ENCODE measurements at regions not wholly inside any gene's neighbourhood (a gene's known extent, or its start where the extent isn't known, plus 50 kb on each side); places are given as distances from the start of the nearest gene placed in this dataset.
"Not testable (repeated sequence)": the region's sequence is repeated elsewhere in the genome, so short reads cannot be mapped to it uniquely, and the experiment has no call there.

- intact Hi-C loops (cut with DNase I): no loop called here
- DNase-seq (no peak), ATAC-seq (no peak)
Observed at GRCh38 chrX:115702982-115703381, 142.0 kb downstream of the PLS3 start.

GRCh38 chrX:115709039-115709438, 148.1 kb downstream of the PLS3 start:
- intact Hi-C loops (cut with DNase I): no loop called here
- no peak for DNase-seq
- no peak for ATAC-seq

- ATAC-seq: no peak
- intact Hi-C loops (cut with DNase I): no loop called here
- DNase-seq: no peak
Observed at GRCh38 chrX:115712484-115712883, 151.5 kb downstream of the PLS3 start.

- intact Hi-C loops (cut with DNase I): no loop called here
- DNase-seq (no peak), ATAC-seq (no peak)
Observed at GRCh38 chrX:115713460-115713859, 152.5 kb downstream of the PLS3 start.

- ATAC-seq: no peak
- intact Hi-C loops (cut with DNase I): no loop called here
Observed at GRCh38 chrX:115719171-115719570, 158.2 kb downstream of the PLS3 start.

GRCh38 chrX:115722724-115723433, 161.9 kb downstream of the PLS3 start:
- DNase-seq; ATAC-seq; intact Hi-C loops (cut with DNase I): not testable (repeated sequence)

More at GRCh38 chrX:115719171-115719570, 158.2 kb downstream of the PLS3 start:
- no peak for DNase-seq

- intact Hi-C loops (cut with DNase I); DNase-seq; ATAC-seq: not testable (repeated sequence)
Observed at GRCh38 chrX:115725370-115725769, 164.4 kb downstream of the PLS3 start.

- intact Hi-C loops (cut with DNase I); DNase-seq: not testable (repeated sequence)
- ATAC-seq: peak in 1 of 2 donors; percentile 92
Observed at GRCh38 chrX:115727792-115728732, 167.1 kb downstream of the PLS3 start.

GRCh38 chrX:115732530-115732929, 171.6 kb downstream of the PLS3 start:
- ATAC-seq; DNase-seq; intact Hi-C loops (cut with DNase I): not testable (repeated sequence)

GRCh38 chrX:115735269-115735668, 174.3 kb downstream of the PLS3 start:
- ATAC-seq; intact Hi-C loops (cut with DNase I); DNase-seq: not testable (repeated sequence)

All from left cardiac atrium (tissue), 4 donors.